Sigmoid colon (tissue), 4 donors: ENCODE measurements at regions not wholly inside any gene's neighbourhood (a gene's known extent, or its start where the extent isn't known, plus 50 kb on each side); places are given as distances from the start of the nearest gene placed in this dataset.

Experiments used
- EP300 ChIP-seq, 4 donors: sonication (generic); formaldehyde crosslinking; IDR thresholded peaks; one replicate each; pipeline ENCODE4 v1.6.1; 2017; ENCODE audit warnings: antibody characterized with exemption in 4 of 4
- POLR2A ChIP-seq, 2 donors: fragments of 450-650 bp; IDR thresholded peaks; one replicate each; pipeline ENCODE4 v1.6.1; 2016; ENCODE audit warnings: antibody characterized with exemption in 2 of 2, mild to moderate bottlenecking in 2 of 2, moderate library complexity in 2 of 2
- POLR2AphosphoS5 ChIP-seq, 4 donors: sonication (generic); formaldehyde crosslinking; IDR thresholded peaks; one replicate each; pipeline ENCODE4 v1.6.1; 2017; ENCODE audit warnings: antibody characterized with exemption in 4 of 4
- TF ChIP-seq, protein P1 (sequence below), 4 experiments: fragments of 450-650 bp in 3 of 4; fragments of 200-600 bp in 1 of 4; IDR thresholded peaks; one replicate each; pipeline ENCODE4 v1.5.1; 2016 to 2019; ENCODE audit warnings: antibody characterized with exemption in 4 of 4, mild to moderate bottlenecking in 3 of 4, moderate library complexity in 2 of 4

DNA sequence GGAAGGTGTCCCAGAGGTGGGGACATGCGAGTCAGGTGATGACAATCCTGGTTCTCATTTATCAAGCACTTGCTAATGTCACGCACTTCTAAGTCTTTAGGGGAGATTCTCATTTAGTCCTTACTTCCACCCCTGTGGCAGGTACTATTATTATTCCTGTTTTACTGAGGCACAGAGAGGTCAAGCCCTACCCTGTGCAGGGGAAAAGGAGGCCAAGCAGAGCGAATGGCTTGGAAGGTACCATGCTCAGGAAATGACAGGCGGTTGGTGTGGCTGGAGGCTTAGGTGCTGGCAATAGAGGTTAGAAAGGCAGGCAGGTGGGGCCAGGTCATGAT is 268.9 kb downstream of the UACA start:
- TF ChIP-seq, protein P1, sequence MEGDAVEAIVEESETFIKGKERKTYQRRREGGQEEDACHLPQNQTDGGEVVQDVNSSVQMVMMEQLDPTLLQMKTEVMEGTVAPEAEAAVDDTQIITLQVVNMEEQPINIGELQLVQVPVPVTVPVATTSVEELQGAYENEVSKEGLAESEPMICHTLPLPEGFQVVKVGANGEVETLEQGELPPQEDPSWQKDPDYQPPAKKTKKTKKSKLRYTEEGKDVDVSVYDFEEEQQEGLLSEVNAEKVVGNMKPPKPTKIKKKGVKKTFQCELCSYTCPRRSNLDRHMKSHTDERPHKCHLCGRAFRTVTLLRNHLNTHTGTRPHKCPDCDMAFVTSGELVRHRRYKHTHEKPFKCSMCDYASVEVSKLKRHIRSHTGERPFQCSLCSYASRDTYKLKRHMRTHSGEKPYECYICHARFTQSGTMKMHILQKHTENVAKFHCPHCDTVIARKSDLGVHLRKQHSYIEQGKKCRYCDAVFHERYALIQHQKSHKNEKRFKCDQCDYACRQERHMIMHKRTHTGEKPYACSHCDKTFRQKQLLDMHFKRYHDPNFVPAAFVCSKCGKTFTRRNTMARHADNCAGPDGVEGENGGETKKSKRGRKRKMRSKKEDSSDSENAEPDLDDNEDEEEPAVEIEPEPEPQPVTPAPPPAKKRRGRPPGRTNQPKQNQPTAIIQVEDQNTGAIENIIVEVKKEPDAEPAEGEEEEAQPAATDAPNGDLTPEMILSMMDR (IDR thresholded peaks at IDR 0.05): no peak
- no peak for TF ChIP-seq POLR2A (IDR thresholded peaks at IDR 0.05)
- TF ChIP-seq POLR2AphosphoS5 (IDR thresholded peaks at IDR 0.05): no peak
- no peak for TF ChIP-seq EP300 (IDR thresholded peaks at IDR 0.05)
